ENCODE measurements at regions not wholly inside any gene's neighbourhood (a gene's known extent, or its start where the extent isn't known, plus 50 kb on each side); places are given as distances from the start of the nearest gene placed in this dataset.

DNA sequence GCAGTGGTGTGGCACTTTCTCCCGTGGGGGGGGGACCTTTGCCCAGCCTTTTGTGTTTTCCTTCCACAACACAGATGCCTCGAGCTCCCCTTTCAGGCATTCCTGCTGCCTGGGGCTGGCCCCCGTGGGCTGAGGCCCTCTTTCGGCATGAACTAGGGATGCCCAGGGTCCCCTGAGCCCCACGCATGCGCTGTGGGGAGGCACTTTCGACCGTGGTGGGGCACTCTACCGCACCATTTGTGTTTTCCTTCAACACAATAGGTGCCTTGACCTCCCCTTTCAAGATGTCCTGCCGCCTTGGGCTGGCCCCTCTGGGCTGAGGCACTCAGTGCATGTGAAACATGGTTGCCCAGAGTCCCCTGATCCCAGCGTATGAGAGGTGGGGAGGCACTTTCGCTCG is 363.7 kb downstream of the ALG10 start:
- peaks cover 3% of the 10 kb centered on the region for H3K9me3 ChIP-seq
- no peak overlapping the region for H3K27ac ChIP-seq
- H3K4me1 ChIP-seq: no peaks in the 10 kb centered on the region
- intact Hi-C loops (cut with DNase I): no loop called here
- DNase-seq (ENCODE audit: extremely low spot score in 2 of 2): no peak
- H3K36me3 ChIP-seq: no peaks in the 10 kb centered on the region
- no peak overlapping the region for H3K4me3 ChIP-seq
- H3K27me3 ChIP-seq: no peaks in the 10 kb centered on the region
- TF ChIP-seq POLR2AphosphoS5 (IDR thresholded peaks at IDR 0.05; ENCODE audit: insufficient read depth in 1 of 2, low read depth in 1 of 2) (no peak), POLR2A (IDR thresholded peaks at IDR 0.05) (no peak)
- TF ChIP-seq, protein P1, sequence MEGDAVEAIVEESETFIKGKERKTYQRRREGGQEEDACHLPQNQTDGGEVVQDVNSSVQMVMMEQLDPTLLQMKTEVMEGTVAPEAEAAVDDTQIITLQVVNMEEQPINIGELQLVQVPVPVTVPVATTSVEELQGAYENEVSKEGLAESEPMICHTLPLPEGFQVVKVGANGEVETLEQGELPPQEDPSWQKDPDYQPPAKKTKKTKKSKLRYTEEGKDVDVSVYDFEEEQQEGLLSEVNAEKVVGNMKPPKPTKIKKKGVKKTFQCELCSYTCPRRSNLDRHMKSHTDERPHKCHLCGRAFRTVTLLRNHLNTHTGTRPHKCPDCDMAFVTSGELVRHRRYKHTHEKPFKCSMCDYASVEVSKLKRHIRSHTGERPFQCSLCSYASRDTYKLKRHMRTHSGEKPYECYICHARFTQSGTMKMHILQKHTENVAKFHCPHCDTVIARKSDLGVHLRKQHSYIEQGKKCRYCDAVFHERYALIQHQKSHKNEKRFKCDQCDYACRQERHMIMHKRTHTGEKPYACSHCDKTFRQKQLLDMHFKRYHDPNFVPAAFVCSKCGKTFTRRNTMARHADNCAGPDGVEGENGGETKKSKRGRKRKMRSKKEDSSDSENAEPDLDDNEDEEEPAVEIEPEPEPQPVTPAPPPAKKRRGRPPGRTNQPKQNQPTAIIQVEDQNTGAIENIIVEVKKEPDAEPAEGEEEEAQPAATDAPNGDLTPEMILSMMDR (IDR thresholded peaks at IDR 0.05): no peak

DNA sequence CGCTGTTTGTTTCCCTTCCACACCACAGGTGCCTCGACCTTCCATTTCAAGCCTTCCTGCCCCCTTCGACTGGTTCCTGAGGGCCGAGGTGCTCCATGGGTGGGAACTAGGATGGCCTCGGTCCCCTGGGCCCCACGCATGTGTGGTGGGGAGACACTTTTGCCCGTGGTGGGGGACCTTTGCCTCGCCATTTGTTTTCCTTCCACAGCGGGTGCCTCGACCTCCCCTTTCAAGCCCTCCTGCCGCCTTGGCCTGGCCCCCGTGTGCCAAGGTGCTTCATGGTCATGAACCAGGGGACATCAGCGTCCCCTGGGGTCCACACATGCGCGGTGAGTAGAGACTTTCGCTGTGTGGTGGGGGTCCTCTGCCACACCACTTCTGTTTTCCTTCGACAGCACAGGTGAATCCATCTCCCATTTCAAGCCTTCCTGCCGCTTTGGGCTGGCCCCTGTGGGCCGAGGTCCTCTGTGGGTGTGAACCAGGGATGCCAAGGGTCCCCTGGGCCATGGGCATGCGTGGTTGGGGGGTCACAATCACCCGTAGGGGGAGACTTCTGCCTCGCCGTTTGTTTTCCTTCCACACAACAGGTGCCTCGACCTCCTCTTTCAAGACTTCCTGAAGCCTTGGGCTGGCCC is 364.4 kb downstream of the ALG10 start:
- peaks cover 3% of the 10 kb centered on the region for H3K9me3 ChIP-seq
- DNase-seq (ENCODE audit: extremely low spot score in 2 of 2): no peak
- TF ChIP-seq POLR2AphosphoS5 (IDR thresholded peaks at IDR 0.05; ENCODE audit: insufficient read depth in 1 of 2, low read depth in 1 of 2) (no peak), POLR2A (IDR thresholded peaks at IDR 0.05) (no peak)
- TF ChIP-seq, protein P1 (IDR thresholded peaks at IDR 0.05): no peak

DNA sequence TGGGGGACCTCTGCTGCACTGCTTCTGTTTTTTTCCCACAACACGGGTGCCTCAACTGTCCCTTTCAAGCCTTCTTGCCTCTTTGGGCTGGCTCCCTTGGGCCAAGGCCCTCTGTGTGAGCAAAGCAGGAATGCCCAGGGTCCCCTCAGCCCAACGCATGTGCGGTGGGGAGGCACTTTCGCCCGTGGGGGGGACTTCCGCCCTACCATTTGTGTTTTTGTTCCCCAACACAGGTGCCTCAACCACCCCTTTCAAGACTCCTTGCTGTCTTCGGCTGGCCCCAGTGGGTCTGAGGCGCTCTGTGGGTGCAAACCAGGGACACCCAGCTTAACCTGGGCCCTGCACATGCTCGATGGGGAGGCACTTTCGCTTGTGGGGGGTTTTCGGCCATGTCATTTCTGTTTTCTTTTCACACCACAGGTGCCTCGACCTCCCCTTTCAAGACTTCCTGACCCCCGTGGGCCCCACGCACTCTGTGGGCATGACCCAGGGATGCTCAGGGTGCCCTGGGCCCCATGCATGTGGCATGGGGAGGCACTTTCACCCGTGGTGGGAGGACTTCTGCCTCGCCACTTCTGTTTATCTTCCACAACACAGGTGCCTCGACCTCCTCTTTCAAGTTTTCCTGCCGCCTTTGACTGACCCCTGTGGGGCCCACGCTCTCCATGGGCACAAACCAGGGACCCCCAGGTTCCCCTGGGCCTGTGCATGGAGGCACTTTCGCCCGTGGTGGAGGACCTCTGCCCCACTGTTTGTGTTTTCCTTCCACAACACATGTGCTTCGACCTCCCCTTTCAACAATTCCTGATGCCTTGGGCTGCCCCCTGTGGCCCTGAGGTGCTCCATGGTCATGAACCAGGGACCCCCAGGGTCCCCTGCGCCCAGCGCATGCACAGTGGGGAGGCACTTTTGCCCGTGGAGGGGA is 365.7 kb downstream of the ALG10 start:
- no peaks in the 10 kb centered on the region for H3K36me3 ChIP-seq
- no peak overlapping the region for H3K4me3 ChIP-seq
- no peak for DNase-seq (ENCODE audit: extremely low spot score in 2 of 2)
- no peaks in the 10 kb centered on the region for H3K4me1 ChIP-seq
- peaks cover 3% of the 10 kb centered on the region for H3K9me3 ChIP-seq
- TF ChIP-seq POLR2AphosphoS5 (IDR thresholded peaks at IDR 0.05; ENCODE audit: insufficient read depth in 1 of 2, low read depth in 1 of 2): no peak
- TF ChIP-seq, protein P1 (IDR thresholded peaks at IDR 0.05): no peak
- TF ChIP-seq POLR2A (IDR thresholded peaks at IDR 0.05): no peak
- no peaks in the 10 kb centered on the region for H3K27me3 ChIP-seq
- H3K27ac ChIP-seq: no peak overlapping the region
- intact Hi-C loops (cut with DNase I): no loop called here

More for the DNA sequence above, 364.4 kb downstream of the ALG10 start:
- Histone ChIP-seq H3K36me3 (no peaks in the 10 kb centered on the region), H3K27me3 (no peaks in the 10 kb centered on the region), H3K27ac (no peak overlapping the region), H3K4me1 (no peaks in the 10 kb centered on the region), H3K4me3 (no peak overlapping the region)
- intact Hi-C loops (cut with DNase I): no loop called here

DNA sequence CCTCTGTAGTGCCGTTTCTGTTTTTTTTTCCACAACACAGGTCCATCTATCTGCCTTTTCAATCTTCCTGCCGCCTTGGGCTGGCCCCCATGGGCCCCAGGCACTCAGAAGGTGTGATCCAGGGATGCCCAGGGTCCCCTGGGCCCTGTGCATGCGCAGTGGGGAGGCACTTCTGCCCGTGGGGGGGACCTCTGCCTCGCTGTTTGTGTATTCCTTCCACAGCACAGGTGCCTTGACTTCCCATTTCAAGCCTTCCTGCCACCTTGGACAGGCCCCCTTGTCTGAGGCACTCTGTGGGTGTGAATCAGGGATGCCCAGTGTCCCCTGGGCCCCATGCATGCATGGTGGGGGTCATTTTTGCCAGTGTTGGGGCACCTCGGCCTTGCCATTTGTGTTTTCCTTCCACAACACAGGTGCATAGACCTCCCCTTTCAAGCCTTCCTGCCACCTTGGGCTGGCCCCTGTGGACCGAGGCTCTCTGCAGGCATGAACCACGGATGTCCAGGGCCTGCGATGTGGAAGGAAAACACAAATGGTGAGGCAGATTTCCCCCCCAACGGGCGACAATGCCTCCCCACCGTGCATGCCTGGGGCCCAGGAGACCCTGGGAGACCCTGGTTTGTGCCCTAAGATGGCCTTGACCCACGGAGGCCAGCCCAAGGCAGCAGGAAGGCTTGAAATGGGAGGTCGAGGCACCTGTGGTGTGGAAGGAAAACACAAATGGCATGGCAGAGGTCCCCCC is 366.5 kb downstream of the ALG10 start:
- H3K9me3 ChIP-seq: peaks cover 3% of the 10 kb centered on the region
- TF ChIP-seq POLR2A (IDR thresholded peaks at IDR 0.05): no peak
- TF ChIP-seq, protein P1 (IDR thresholded peaks at IDR 0.05): no peak
- TF ChIP-seq POLR2AphosphoS5 (IDR thresholded peaks at IDR 0.05; ENCODE audit: insufficient read depth in 1 of 2, low read depth in 1 of 2): no peak
- H3K4me1 ChIP-seq: no peaks in the 10 kb centered on the region
- H3K36me3 ChIP-seq: no peaks in the 10 kb centered on the region
- H3K4me3 ChIP-seq: no peak overlapping the region
- no peak for DNase-seq (ENCODE audit: extremely low spot score in 2 of 2)
- H3K27me3 ChIP-seq: no peaks in the 10 kb centered on the region
- intact Hi-C loops (cut with DNase I): no loop called here
- no peak overlapping the region for H3K27ac ChIP-seq

Data from vagina (tissue), 2 donors.